Loucy (cell line): ENCODE measurements at regions not wholly inside any gene's neighbourhood (a gene's known extent, or its start where the extent isn't known, plus 50 kb on each side); places are given as distances from the start of the nearest gene placed in this dataset.

Experiments used
- H2AFZ ChIP-seq: fragments of 200-600 bp; sonication (generic); 2 replicates; pipeline ENCODE4 v1.6.0; 2016; ENCODE audit warnings: antibody characterized with exemption, mild to moderate bottlenecking, low read length, moderate library complexity
- H3F3A ChIP-seq: fragments of 200-600 bp; 2 replicates; pipeline ENCODE4 v1.6.0; 2016; ENCODE audit warnings: antibody characterized with exemption, low read depth, mild to moderate bottlenecking
- H3K27me3 ChIP-seq: fragments of 200-600 bp; sonication (generic); 2 replicates; pipeline ENCODE4 v1.6.1; 2014; ENCODE audit warnings: low read length, mild to moderate bottlenecking; ENCODE audit not compliant: insufficient read depth, poor library complexity, severe bottlenecking
- H3K36me3 ChIP-seq: fragments of 200-600 bp; sonication (generic); 2 replicates; pipeline ENCODE4 v1.6.1; 2016; ENCODE audit warnings: low read length; ENCODE audit not compliant: insufficient read depth
- H3K4me1 ChIP-seq: fragments of 200-600 bp; sonication (generic); 2 replicates; pipeline ENCODE4 v1.5.1; 2014; ENCODE audit warnings: low read length, mild to moderate bottlenecking; ENCODE audit not compliant: insufficient read depth, poor library complexity, severe bottlenecking
- H3K4me2 ChIP-seq: fragments of 200-600 bp; sonication (generic); 2 replicates; pipeline ENCODE4 v1.6.0; 2014; ENCODE audit warnings: antibody characterized with exemption, low read length, low read depth, mild to moderate bottlenecking; ENCODE audit not compliant: poor library complexity, severe bottlenecking
- H3K4me3 ChIP-seq: fragments of 200-600 bp; sonication (generic); 2 replicates; pipeline ENCODE4 v1.5.1; 2014; ENCODE audit warnings: low read length, mild to moderate bottlenecking, mixed read lengths; ENCODE audit not compliant: poor library complexity, severe bottlenecking
- H3K79me2 ChIP-seq: fragments of 200-600 bp; sonication (generic); 2 replicates; pipeline ENCODE4 v1.6.1; 2014; ENCODE audit warnings: low read length; ENCODE audit not compliant: insufficient read depth
- H3K9ac ChIP-seq: fragments of 200-600 bp; sonication (generic); 2 replicates; pipeline ENCODE4 v1.6.0; 2014; ENCODE audit warnings: mild to moderate bottlenecking, low read depth, low read length, moderate library complexity; ENCODE audit not compliant: poor library complexity, severe bottlenecking
- H3K9me2 ChIP-seq: fragments of 200-600 bp; sonication (generic); replicated peaks from 2 replicates; pipeline ENCODE4 v1.6.1; 2016; ENCODE audit warnings: low read depth, low read length, mixed read lengths
- H3K9me3 ChIP-seq: fragments of 200-600 bp; sonication (generic); 2 replicates; pipeline ENCODE4 v1.6.1; 2014; ENCODE audit warnings: mild to moderate bottlenecking, antibody characterized with exemption, low read length, low read depth; ENCODE audit not compliant: insufficient read depth
- H4K20me1 ChIP-seq: fragments of 200-600 bp; sonication (generic); 2 replicates; pipeline ENCODE4 v1.6.0; 2014; ENCODE audit warnings: antibody characterized with exemption, low read length, mild to moderate bottlenecking; ENCODE audit not compliant: insufficient read depth, poor library complexity, severe bottlenecking
- CTCF ChIP-seq: fragments of 200-600 bp; sonication (generic); conservative IDR thresholded peaks from 2 replicates; pipeline ENCODE4 v1.5.1; 2014; ENCODE audit warnings: mild to moderate bottlenecking, antibody characterized with exemption, low read length
- EZH2phosphoT487 ChIP-seq: fragments of 200-600 bp; IDR thresholded peaks from 2 replicates; pipeline ENCODE4 v1.6.1; 2018; ENCODE audit warnings: antibody characterized with exemption, mild to moderate bottlenecking, moderate library complexity, borderline replicate concordance

GRCh38 chr1:232367293-232367692 lies 262.6 kb downstream of the SIPA1L2 start:
- H3K4me1 ChIP-seq: peaks cover 4% of the 10 kb centered on the region
- no peaks in the 10 kb centered on the region for H3K9me3 ChIP-seq
- H3K4me2 ChIP-seq: no peak overlapping the region
- H3K27me3 ChIP-seq: no peaks in the 10 kb centered on the region
- no peaks in the 10 kb centered on the region for H3K36me3 ChIP-seq
- TF ChIP-seq EZH2phosphoT487 (no peak), CTCF (no peak)
- H3K79me2 ChIP-seq: no peaks in the 10 kb centered on the region
- no peaks in the 10 kb centered on the region for H4K20me1 ChIP-seq
- 0 out of 2 replicates have a peak, but pooled peaks cover 3% of the 10 kb centered on the region for H3F3A ChIP-seq
- no peak overlapping the region for H3K4me3 ChIP-seq
- no peak overlapping the region for H2AFZ ChIP-seq
- no peaks in the 10 kb centered on the region for H3K9me2 ChIP-seq
- no peak overlapping the region for H3K9ac ChIP-seq

DNA sequence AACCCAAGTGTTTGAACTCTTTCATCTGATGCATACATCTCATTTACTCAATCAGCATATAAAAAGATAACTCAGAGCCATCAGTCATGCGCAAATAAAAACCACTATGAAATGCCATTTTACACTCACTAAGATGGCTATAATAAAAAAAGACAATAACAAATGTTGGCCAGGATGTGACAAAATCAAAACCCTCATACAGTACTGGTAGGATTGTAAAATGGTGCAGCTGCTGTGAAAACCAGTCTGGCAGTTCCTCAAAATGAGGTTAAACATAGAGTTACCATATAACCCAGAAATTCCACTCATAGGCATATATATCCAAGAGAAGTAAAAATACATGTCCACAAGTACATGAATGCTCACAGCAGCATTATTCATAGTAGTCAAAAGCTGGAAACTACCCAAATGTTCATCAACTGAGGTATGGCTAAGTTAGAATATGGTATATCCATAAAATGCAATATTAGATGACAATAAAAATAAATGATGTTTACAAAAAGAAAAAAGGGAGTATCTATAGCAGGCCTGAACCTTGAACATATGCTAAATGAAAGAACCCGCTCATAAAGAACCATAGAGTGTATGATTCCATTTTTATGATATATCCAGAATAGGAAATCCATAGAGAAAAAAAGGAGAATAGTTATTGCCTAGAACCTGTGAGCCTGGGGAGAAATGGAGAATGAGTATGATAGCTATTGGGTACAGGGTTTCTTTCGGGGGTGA lies 265.1 kb downstream of the SIPA1L2 start:
- no peaks in the 10 kb centered on the region for H3K9me3 ChIP-seq
- H3K9ac ChIP-seq: no peak overlapping the region
- H3K4me1 ChIP-seq: peaks cover 4% of the 10 kb centered on the region
- H3K27me3 ChIP-seq: no peaks in the 10 kb centered on the region
- H3K36me3 ChIP-seq: no peaks in the 10 kb centered on the region
- TF ChIP-seq CTCF: no peak
- TF ChIP-seq EZH2phosphoT487: no peak
- H3K4me2 ChIP-seq: no peak overlapping the region
- H3K79me2 ChIP-seq: no peaks in the 10 kb centered on the region
- no peaks in the 10 kb centered on the region for H4K20me1 ChIP-seq
- H3K4me3 ChIP-seq: no peak overlapping the region
- no peaks in the 10 kb centered on the region for H3K9me2 ChIP-seq
- 0 out of 2 replicates have a peak, but pooled peaks cover 3% of the 10 kb centered on the region for H3F3A ChIP-seq
- no peak overlapping the region for H2AFZ ChIP-seq

DNA sequence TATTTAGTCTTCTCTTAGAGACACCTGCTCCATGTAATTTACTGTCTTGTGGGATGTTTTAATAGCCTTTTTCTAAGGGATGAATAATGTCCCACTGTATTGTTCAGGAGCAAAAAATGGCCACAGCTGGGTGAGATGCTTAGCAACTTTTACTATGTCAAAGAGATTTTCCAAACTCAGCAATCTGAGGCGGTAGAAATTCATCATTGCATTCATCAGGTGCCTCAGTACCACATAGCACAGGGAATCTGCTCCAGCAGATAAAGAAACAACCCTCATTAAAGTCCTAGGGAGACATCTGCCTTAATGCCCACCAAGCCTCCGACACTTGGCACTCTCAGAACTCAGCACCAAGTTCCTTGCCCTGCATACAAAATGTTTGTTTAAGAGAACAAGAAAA lies 266.9 kb downstream of the SIPA1L2 start:
- 0 out of 2 replicates have a peak, but pooled peaks cover 3% of the 10 kb centered on the region for H3F3A ChIP-seq
- no peak overlapping the region for H3K9ac ChIP-seq
- H3K9me2 ChIP-seq: no peaks in the 10 kb centered on the region

More for the DNA sequence above, 266.9 kb downstream of the SIPA1L2 start:
- TF ChIP-seq CTCF (no peak), EZH2phosphoT487 (no peak)
- no peaks in the 10 kb centered on the region for H3K9me3 ChIP-seq
- H3K4me3 ChIP-seq: no peak overlapping the region
- no peaks in the 10 kb centered on the region for H3K79me2 ChIP-seq
- H3K4me2 ChIP-seq: no peak overlapping the region
- H2AFZ ChIP-seq: no peak overlapping the region
- no peaks in the 10 kb centered on the region for H3K36me3 ChIP-seq
- no peaks in the 10 kb centered on the region for H4K20me1 ChIP-seq
- no peaks in the 10 kb centered on the region for H3K27me3 ChIP-seq
- peaks cover 4% of the 10 kb centered on the region for H3K4me1 ChIP-seq
